HFFc6 (cell line): ENCODE measurements at regions not wholly inside any gene's neighbourhood (a gene's known extent, or its start where the extent isn't known, plus 50 kb on each side); places are given as distances from the start of the nearest gene placed in this dataset.

Experiments used
- DNase-seq: peaks from one replicate; pipeline ENCODE4 v3.0.0-alpha.2; 2018
- H3K27ac Mint-ChIP-seq: 2 replicates; pipeline ENCODE4 v1.8.0; 2020; ENCODE audit warnings: mild to moderate bottlenecking, mixed read lengths
- H3K27me3 Mint-ChIP-seq: 2 replicates; pipeline ENCODE4 v1.8.0; 2021; ENCODE audit warnings: mild to moderate bottlenecking, moderate library complexity, mixed read lengths; ENCODE audit not compliant: insufficient read depth
- H3K36me3 Mint-ChIP-seq: 2 replicates; pipeline ENCODE4 v1.8.0; 2021; ENCODE audit warnings: low read depth, mixed read lengths
- H3K4me1 Mint-ChIP-seq: 2 replicates; pipeline ENCODE4 v1.8.0; 2020; ENCODE audit warnings: low read depth, mixed read lengths
- H3K4me3 Mint-ChIP-seq: 2 replicates; pipeline ENCODE4 v1.8.0; 2020; ENCODE audit warnings: mild to moderate bottlenecking, moderate library complexity, mixed read lengths
- H3K9me3 Mint-ChIP-seq: 2 replicates; pipeline ENCODE4 v1.8.0; 2020; ENCODE audit warnings: mild to moderate bottlenecking, mixed read lengths
- TF ChIP-seq, protein P1 (sequence below): fragments of 200-600 bp; sonication (generic); IDR thresholded peaks from 2 replicates; pipeline ENCODE4 v1.5.0; 2021; ENCODE audit warnings: antibody characterized with exemption, mild to moderate bottlenecking

DNA sequence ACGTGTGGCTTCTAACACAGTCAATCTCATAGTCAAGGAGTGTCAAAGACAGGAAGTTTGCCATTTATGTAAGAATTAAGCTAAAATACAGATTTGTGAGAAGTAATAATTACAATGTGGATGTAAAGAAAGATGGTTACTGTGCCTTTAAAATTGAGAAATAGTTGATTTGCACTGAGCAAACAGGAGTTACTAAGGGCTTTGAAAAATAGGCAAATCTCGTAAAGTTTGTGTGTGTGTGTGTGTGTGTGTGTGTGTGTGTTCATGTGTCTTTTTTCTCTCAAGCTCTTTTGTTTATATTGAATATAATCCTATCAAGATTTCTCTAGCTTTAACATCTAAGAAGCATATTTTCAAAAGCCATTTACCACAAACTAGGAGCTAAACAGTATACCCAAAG lies 2284.5 kb downstream of the LRRC4C start:
- no peak overlapping the region for H3K27ac Mint-ChIP-seq
- H3K4me1 Mint-ChIP-seq: no peaks in the 10 kb centered on the region
- peaks cover 24% of the 10 kb centered on the region for H3K9me3 Mint-ChIP-seq
- TF ChIP-seq, protein P1, sequence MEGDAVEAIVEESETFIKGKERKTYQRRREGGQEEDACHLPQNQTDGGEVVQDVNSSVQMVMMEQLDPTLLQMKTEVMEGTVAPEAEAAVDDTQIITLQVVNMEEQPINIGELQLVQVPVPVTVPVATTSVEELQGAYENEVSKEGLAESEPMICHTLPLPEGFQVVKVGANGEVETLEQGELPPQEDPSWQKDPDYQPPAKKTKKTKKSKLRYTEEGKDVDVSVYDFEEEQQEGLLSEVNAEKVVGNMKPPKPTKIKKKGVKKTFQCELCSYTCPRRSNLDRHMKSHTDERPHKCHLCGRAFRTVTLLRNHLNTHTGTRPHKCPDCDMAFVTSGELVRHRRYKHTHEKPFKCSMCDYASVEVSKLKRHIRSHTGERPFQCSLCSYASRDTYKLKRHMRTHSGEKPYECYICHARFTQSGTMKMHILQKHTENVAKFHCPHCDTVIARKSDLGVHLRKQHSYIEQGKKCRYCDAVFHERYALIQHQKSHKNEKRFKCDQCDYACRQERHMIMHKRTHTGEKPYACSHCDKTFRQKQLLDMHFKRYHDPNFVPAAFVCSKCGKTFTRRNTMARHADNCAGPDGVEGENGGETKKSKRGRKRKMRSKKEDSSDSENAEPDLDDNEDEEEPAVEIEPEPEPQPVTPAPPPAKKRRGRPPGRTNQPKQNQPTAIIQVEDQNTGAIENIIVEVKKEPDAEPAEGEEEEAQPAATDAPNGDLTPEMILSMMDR: no peak
- H3K36me3 Mint-ChIP-seq: no peaks in the 10 kb centered on the region
- DNase-seq: no peak
- no peaks in the 10 kb centered on the region; the same call in 1 of the 2 replicates for H3K27me3 Mint-ChIP-seq
- H3K4me3 Mint-ChIP-seq: no peak overlapping the region

DNA sequence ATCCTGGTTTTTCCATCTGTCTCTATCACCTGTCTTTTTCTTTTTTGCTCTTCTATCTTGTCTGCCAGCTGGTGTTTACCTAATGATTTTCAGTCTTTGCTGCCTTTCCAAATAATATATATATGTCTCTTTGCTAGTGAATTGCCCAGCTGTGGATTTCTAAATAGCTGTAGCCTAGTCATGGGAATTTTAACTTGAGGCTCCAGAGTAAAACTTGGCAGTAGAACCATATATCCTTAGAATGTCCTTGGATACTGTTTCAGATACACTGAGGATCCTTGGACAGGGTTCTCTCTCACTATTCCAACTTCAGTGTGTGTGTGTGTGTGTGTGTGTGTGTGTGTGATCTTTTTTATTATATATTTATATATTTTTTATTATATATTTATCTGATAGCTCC lies 2285.3 kb downstream of the LRRC4C start:
- Mint-ChIP-seq H3K4me1 (no peaks in the 10 kb centered on the region), H3K27ac (no peak overlapping the region), H3K27me3 (no peaks in the 10 kb centered on the region; the same call in 1 of the 2 replicates), H3K9me3 (peaks cover 24% of the 10 kb centered on the region), H3K36me3 (no peaks in the 10 kb centered on the region), H3K4me3 (no peak overlapping the region)
- TF ChIP-seq, protein P1: no peak
- no peak for DNase-seq

DNA sequence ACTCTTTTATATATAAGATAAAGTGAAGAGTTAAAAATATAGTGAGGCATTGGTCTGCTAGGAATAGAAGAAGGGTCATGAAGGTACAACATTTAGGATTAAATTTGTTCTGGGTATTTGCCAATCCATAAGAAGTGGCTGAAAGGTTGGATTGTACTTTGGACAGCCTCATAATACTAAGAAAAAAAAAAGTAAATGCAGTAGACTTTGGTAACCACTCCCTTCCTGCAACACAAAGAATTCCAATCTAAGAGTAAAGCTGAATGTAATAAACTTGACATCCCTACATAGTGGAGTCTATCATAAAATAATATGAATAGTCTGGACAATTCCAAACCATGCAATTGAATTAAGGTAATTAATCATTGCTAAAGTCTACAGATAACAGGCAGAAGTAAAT lies 2294.4 kb downstream of the LRRC4C start:
- Mint-ChIP-seq H3K27me3 (no peaks in the 10 kb centered on the region; the same call in 1 of the 2 replicates), H3K4me3 (no peak overlapping the region)
- TF ChIP-seq, protein P1: no peak

DNA sequence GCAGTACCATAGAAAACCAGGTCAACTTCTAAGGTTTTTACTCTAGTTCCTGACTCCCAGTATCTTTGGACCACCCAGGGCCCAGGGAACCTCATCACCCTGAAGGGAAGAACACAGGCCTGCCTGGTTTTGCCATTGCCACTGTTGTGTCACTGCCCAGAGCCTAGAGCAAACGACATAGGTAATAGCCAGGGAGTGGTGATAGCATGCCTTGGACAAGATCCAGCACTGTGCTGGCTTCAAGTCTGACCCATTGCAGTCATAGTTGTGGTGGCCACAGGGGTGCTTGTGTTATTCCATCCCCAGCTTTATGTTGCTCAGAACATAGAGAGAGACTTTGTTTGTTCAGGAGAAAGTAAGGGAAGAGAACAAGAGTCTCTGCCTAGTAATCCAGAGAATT lies 2310.2 kb downstream of the LRRC4C start:
- Mint-ChIP-seq H3K4me1 (no peaks in the 10 kb centered on the region), H3K4me3 (no peak overlapping the region), H3K36me3 (no peaks in the 10 kb centered on the region), H3K27ac (no peak overlapping the region), H3K9me3 (peaks cover 24% of the 10 kb centered on the region), H3K27me3 (no peaks in the 10 kb centered on the region)
- no peak for DNase-seq
- TF ChIP-seq, protein P1: no peak

More for the DNA sequence above, 2294.4 kb downstream of the LRRC4C start:
- H3K27ac Mint-ChIP-seq: no peak overlapping the region
- H3K4me1 Mint-ChIP-seq: no peaks in the 10 kb centered on the region
- H3K9me3 Mint-ChIP-seq: peaks cover 6% of the 10 kb centered on the region
- no peak for DNase-seq
- H3K36me3 Mint-ChIP-seq: no peaks in the 10 kb centered on the region

DNA sequence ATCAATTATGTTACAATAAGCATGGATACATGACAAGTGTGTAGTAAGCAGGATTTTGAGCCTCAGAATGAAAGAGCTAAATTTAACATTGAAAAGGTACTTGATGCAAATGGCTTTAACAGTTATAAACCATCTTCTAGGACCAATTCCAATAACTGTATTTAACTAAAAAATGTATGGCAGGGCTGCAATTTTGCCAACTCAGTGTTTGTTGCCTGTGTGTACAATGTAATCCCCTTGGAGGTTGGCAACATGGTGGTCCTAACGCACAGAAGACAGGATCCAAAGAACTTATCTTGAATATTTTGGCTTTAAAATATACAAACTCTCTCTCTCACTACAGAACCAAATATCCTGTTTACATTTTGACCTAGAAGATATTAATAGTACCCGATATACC lies 2314.1 kb downstream of the LRRC4C start:
- Mint-ChIP-seq H3K27ac (no peak overlapping the region), H3K27me3 (no peaks in the 10 kb centered on the region), H3K9me3 (peaks cover 30% of the 10 kb centered on the region), H3K36me3 (no peaks in the 10 kb centered on the region), H3K4me1 (no peaks in the 10 kb centered on the region), H3K4me3 (no peak overlapping the region)
- no peak for DNase-seq
- TF ChIP-seq, protein P1: no peak
